ENCODE measurements at regions not wholly inside any gene's neighbourhood (a gene's known extent, or its start where the extent isn't known, plus 50 kb on each side); places are given as distances from the start of the nearest gene placed in this dataset.
"Not testable (repeated sequence)": the region's sequence is repeated elsewhere in the genome, so short reads cannot be mapped to it uniquely, and the experiment has no call there.

GRCh38 chr13:72657379-72657778, 70.0 kb downstream of the MZT1 start:
- DNase-seq (ENCODE audit: extremely low read depth in 1 of 2, low read depth in 1 of 2) = no peak

- DNase-seq (ENCODE audit: extremely low read depth in 1 of 2, low read depth in 1 of 2) = no peak
These were observed 71.1 kb downstream of the MZT1 start for GRCh38 chr13:72656357-72656756.

- no peak for DNase-seq (ENCODE audit: extremely low read depth in 1 of 2, low read depth in 1 of 2)
These were observed 73.9 kb downstream of the MZT1 start for GRCh38 chr13:72653506-72653905.

- DNase-seq (ENCODE audit: extremely low read depth in 1 of 2, low read depth in 1 of 2) = no peak
These were observed 74.7 kb downstream of the MZT1 start for GRCh38 chr13:72652681-72653080.

- no peak for DNase-seq (ENCODE audit: extremely low read depth in 1 of 2, low read depth in 1 of 2)
These were observed 76.3 kb downstream of the MZT1 start for GRCh38 chr13:72651144-72651543.

- DNase-seq (ENCODE audit: extremely low read depth in 1 of 2, low read depth in 1 of 2) = no peak
These were observed 77.3 kb downstream of the MZT1 start for GRCh38 chr13:72650051-72650700.

- no peak for DNase-seq (ENCODE audit: extremely low read depth in 1 of 2, low read depth in 1 of 2)
These were observed 78.8 kb downstream of the MZT1 start for GRCh38 chr13:72648513-72649065.

- no peak for DNase-seq (ENCODE audit: extremely low read depth in 1 of 2, low read depth in 1 of 2)
These were observed 80.0 kb downstream of the MZT1 start for GRCh38 chr13:72647422-72647821.

- no peak for DNase-seq (ENCODE audit: extremely low read depth in 1 of 2, low read depth in 1 of 2)
These were observed 81.9 kb downstream of the MZT1 start for GRCh38 chr13:72645521-72645920.

- DNase-seq (ENCODE audit: extremely low read depth in 1 of 2, low read depth in 1 of 2) = peak in 1 of 2 donors; percentile 32
These were observed 84.0 kb downstream of the MZT1 start for GRCh38 chr13:72643311-72643989.

GRCh38 chr13:72639377-72639776, 88.1 kb downstream of the MZT1 start:
- DNase-seq (ENCODE audit: extremely low read depth in 1 of 2, low read depth in 1 of 2) = no peak

- no peak for DNase-seq (ENCODE audit: extremely low read depth in 1 of 2, low read depth in 1 of 2)
These were observed 89.2 kb downstream of the MZT1 start for GRCh38 chr13:72638059-72638815.

GRCh38 chr13:72637561-72637960, 89.9 kb downstream of the MZT1 start:
- no peak for DNase-seq (ENCODE audit: extremely low read depth in 1 of 2, low read depth in 1 of 2)

GRCh38 chr13:72634859-72635258, 92.6 kb downstream of the MZT1 start:
- DNase-seq (ENCODE audit: extremely low read depth in 1 of 2, low read depth in 1 of 2) = no peak

- no peak for DNase-seq (ENCODE audit: extremely low read depth in 1 of 2, low read depth in 1 of 2)
These were observed 104.9 kb downstream of the MZT1 start for GRCh38 chr13:72622546-72622945.

- no peak for DNase-seq (ENCODE audit: extremely low read depth in 1 of 2, low read depth in 1 of 2)
These were observed 106.6 kb downstream of the MZT1 start for GRCh38 chr13:72620874-72621273.

- no peak for DNase-seq (ENCODE audit: extremely low read depth in 1 of 2, low read depth in 1 of 2)
These were observed 109.5 kb downstream of the MZT1 start for GRCh38 chr13:72617951-72618350.

- DNase-seq (ENCODE audit: extremely low read depth in 1 of 2, low read depth in 1 of 2) = no peak
These were observed 110.2 kb downstream of the MZT1 start for GRCh38 chr13:72617186-72617585.

- DNase-seq (ENCODE audit: extremely low read depth in 1 of 2, low read depth in 1 of 2) = not testable (repeated sequence)
These were observed 117.1 kb downstream of the MZT1 start for GRCh38 chr13:72610251-72610891.

- no peak for DNase-seq (ENCODE audit: extremely low read depth in 1 of 2, low read depth in 1 of 2)
These were observed 128.2 kb downstream of the MZT1 start for GRCh38 chr13:72599178-72599743.

Measured in stimulated activated CD8-positive, alpha-beta memory T cell treated with anti-CD3 and anti-CD28 coated beads, Interleukin-7, amount 100 ng/mL, for 48 hours (primary cell).